ENCODE measurements at regions not wholly inside any gene's neighbourhood (a gene's known extent, or its start where the extent isn't known, plus 50 kb on each side); places are given as distances from the start of the nearest gene placed in this dataset.

DNA sequence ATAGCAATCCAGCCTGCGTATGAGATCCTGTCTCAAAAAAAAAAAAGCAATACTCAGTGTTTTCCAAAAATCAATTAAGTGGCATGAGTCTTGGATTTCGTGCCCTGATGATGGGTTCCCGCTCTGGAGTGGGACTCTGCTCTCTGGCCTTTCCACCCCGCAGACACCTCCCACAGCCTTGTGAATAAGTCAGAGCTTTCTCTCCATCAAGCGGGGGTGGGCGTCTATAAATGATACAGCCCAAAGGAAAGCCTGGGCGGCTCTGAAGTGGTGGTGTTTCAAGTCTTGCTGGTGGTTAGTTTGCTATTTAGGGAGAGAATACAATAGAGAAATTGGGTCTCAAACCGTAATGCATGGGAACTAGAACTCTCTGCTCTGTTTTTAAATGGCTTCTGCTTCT is 52.5 kb upstream of the TAGAP start:
- Mint-ChIP-seq H3K4me1 (peaks cover 11% of the 10 kb centered on the region), H3K27me3 (ENCODE audit: insufficient read depth, low read depth, poor library complexity) (peaks cover 15% of the 10 kb centered on the region), H3K27ac (no peak overlapping the region), H3K36me3 (ENCODE audit: low read depth) (no peaks in the 10 kb centered on the region), H3K4me3 (no peak overlapping the region), H3K9me3 (no peaks in the 10 kb centered on the region)
- no peak overlapping the region for H3K27ac ChIP-seq (ENCODE audit: low read depth)
- peak overlapping the region; percentile 59 for H2AFZ ChIP-seq
- H3K79me2 ChIP-seq (replicated peaks; ENCODE audit: insufficient read depth) = no peaks in the 10 kb centered on the region
- no peak for DNase-seq (ENCODE audit: low spot score)
- H3K4me3 ChIP-seq = no peak overlapping the region
- H3K4me1 ChIP-seq (ENCODE audit: insufficient read depth) = no peaks in the 10 kb centered on the region
- no peaks in the 10 kb centered on the region for H3K9me2 ChIP-seq (ENCODE audit: insufficient read depth)
- TF ChIP-seq, protein P1, sequence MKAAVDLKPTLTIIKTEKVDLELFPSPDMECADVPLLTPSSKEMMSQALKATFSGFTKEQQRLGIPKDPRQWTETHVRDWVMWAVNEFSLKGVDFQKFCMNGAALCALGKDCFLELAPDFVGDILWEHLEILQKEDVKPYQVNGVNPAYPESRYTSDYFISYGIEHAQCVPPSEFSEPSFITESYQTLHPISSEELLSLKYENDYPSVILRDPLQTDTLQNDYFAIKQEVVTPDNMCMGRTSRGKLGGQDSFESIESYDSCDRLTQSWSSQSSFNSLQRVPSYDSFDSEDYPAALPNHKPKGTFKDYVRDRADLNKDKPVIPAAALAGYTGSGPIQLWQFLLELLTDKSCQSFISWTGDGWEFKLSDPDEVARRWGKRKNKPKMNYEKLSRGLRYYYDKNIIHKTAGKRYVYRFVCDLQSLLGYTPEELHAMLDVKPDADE (IDR thresholded peaks at IDR 0.05) = no peak
- no peak for TF ChIP-seq POLR2AphosphoS5 (IDR thresholded peaks at IDR 0.05; ENCODE audit: low read depth)
- TF ChIP-seq, protein P2, sequence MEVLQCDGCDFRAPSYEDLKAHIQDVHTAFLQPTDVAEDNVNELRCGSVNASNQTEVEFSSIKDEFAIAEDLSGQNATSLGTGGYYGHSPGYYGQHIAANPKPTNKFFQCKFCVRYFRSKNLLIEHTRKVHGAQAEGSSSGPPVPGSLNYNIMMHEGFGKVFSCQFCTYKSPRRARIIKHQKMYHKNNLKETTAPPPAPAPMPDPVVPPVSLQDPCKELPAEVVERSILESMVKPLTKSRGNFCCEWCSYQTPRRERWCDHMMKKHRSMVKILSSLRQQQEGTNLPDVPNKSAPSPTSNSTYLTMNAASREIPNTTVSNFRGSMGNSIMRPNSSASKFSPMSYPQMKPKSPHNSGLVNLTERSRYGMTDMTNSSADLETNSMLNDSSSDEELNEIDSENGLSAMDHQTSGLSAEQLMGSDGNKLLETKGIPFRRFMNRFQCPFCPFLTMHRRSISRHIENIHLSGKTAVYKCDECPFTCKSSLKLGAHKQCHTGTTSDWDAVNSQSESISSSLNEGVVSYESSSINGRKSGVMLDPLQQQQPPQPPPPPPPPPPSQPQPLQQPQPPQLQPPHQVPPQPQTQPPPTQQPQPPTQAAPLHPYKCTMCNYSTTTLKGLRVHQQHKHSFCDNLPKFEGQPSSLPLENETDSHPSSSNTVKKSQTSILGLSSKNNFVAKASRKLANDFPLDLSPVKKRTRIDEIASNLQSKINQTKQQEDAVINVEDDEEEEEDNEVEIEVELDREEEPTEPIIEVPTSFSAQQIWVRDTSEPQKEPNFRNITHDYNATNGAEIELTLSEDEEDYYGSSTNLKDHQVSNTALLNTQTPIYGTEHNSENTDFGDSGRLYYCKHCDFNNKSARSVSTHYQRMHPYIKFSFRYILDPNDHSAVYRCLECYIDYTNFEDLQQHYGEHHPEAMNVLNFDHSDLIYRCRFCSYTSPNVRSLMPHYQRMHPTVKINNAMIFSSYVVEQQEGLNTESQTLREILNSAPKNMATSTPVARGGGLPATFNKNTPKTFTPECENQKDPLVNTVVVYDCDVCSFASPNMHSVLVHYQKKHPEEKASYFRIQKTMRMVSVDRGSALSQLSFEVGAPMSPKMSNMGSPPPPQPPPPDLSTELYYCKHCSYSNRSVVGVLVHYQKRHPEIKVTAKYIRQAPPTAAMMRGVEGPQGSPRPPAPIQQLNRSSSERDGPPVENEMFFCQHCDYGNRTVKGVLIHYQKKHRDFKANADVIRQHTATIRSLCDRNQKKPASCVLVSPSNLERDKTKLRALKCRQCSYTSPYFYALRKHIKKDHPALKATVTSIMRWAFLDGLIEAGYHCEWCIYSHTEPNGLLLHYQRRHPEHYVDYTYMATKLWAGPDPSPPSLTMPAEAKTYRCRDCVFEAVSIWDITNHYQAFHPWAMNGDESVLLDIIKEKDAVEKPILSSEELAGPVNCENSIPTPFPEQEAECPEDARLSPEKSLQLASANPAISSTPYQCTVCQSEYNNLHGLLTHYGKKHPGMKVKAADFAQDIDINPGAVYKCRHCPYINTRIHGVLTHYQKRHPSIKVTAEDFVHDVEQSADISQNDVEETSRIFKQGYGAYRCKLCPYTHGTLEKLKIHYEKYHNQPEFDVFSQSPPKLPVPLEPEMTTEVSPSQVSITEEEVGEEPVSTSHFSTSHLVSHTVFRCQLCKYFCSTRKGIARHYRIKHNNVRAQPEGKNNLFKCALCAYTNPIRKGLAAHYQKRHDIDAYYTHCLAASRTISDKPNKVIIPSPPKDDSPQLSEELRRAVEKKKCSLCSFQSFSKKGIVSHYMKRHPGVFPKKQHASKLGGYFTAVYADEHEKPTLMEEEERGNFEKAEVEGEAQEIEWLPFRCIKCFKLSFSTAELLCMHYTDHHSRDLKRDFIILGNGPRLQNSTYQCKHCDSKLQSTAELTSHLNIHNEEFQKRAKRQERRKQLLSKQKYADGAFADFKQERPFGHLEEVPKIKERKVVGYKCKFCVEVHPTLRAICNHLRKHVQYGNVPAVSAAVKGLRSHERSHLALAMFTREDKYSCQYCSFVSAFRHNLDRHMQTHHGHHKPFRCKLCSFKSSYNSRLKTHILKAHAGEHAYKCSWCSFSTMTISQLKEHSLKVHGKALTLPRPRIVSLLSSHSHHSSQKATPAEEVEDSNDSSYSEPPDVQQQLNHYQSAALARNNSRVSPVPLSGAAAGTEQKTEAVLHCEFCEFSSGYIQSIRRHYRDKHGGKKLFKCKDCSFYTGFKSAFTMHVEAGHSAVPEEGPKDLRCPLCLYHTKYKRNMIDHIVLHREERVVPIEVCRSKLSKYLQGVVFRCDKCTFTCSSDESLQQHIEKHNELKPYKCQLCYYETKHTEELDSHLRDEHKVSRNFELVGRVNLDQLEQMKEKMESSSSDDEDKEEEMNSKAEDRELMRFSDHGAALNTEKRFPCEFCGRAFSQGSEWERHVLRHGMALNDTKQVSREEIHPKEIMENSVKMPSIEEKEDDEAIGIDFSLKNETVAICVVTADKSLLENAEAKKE (CRISPR knock-in tag; IDR thresholded peaks at IDR 0.05) = no peak
- no peak for TF ChIP-seq ZNF114 (CRISPR knock-in tag; IDR thresholded peaks at IDR 0.05)
- no peak for TF ChIP-seq ZNF331 (CRISPR knock-in tag; IDR thresholded peaks at IDR 0.05; ENCODE audit: low read depth)
- no peak for TF ChIP-seq CREB1 (CRISPR knock-in tag; IDR thresholded peaks at IDR 0.05; ENCODE audit: low read depth)
- TF ChIP-seq EZH2 (IDR thresholded peaks at IDR 0.05; ENCODE audit: low read depth, unreplicated experiment) = no peak
- no peak for TF ChIP-seq JUNB (IDR thresholded peaks at IDR 0.05; ENCODE audit: unreplicated experiment)
- no peak for TF ChIP-seq EZH2phosphoT487 (IDR thresholded peaks at IDR 0.05; ENCODE audit: unreplicated experiment)
- TF ChIP-seq NANOG (IDR thresholded peaks at IDR 0.05; ENCODE audit: borderline replicate concordance) = no peak
- TF ChIP-seq, protein P3, sequence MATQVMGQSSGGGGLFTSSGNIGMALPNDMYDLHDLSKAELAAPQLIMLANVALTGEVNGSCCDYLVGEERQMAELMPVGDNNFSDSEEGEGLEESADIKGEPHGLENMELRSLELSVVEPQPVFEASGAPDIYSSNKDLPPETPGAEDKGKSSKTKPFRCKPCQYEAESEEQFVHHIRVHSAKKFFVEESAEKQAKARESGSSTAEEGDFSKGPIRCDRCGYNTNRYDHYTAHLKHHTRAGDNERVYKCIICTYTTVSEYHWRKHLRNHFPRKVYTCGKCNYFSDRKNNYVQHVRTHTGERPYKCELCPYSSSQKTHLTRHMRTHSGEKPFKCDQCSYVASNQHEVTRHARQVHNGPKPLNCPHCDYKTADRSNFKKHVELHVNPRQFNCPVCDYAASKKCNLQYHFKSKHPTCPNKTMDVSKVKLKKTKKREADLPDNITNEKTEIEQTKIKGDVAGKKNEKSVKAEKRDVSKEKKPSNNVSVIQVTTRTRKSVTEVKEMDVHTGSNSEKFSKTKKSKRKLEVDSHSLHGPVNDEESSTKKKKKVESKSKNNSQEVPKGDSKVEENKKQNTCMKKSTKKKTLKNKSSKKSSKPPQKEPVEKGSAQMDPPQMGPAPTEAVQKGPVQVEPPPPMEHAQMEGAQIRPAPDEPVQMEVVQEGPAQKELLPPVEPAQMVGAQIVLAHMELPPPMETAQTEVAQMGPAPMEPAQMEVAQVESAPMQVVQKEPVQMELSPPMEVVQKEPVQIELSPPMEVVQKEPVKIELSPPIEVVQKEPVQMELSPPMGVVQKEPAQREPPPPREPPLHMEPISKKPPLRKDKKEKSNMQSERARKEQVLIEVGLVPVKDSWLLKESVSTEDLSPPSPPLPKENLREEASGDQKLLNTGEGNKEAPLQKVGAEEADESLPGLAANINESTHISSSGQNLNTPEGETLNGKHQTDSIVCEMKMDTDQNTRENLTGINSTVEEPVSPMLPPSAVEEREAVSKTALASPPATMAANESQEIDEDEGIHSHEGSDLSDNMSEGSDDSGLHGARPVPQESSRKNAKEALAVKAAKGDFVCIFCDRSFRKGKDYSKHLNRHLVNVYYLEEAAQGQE (IDR thresholded peaks at IDR 0.05; ENCODE audit: unreplicated experiment) = no peak
- no peak for ATAC-seq
- no peaks in the 10 kb centered on the region for H4K20me1 ChIP-seq (replicated peaks; ENCODE audit: insufficient read depth)
- no peaks in the 10 kb centered on the region for H3F3A ChIP-seq (replicated peaks; ENCODE audit: low read depth)
- no peaks in the 10 kb centered on the region for H3K27me3 ChIP-seq (ENCODE audit: insufficient read depth)
- no peaks in the 10 kb centered on the region; the same call in 1 of the 2 replicates for H3K36me3 ChIP-seq (ENCODE audit: insufficient read depth)
- H3K4me2 ChIP-seq = no peak overlapping the region

Data from GM23338 (cell line).